GM21367 (cell line): ENCODE measurements at regions not wholly inside any gene's neighbourhood (a gene's known extent, or its start where the extent isn't known, plus 50 kb on each side); places are given as distances from the start of the nearest gene placed in this dataset.
"Not testable (repeated sequence)": the region's sequence is repeated elsewhere in the genome, so short reads cannot be mapped to it uniquely, and the experiment has no call there.

ENCODE experiments used
- ATAC-seq: cut with Tn5 transposase; IDR thresholded peaks from one replicate; pipeline ENCODE4 v1.9.1; 2021; ENCODE audit not compliant: unreplicated experiment

DNA sequence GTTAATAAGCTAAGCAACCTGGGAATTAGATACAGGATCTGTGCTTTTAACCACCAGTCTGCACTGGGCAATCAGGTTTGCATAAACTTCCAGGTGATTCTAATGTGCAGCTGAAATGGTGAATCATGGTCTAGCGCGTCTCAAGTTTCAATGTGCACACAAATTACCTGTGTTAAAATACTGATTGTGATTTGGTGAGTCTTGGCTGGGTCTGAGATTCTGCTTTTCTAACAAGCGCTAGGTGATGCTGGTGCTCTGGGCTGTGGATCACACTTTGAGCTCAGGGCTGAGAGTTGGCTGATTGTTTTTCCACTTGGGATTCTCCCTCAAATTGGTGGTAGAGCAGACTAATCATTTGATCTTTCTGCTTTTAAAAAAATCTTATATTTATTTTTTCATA, 124.8 kb downstream of the C12orf75 start:
- ATAC-seq: no peak

DNA sequence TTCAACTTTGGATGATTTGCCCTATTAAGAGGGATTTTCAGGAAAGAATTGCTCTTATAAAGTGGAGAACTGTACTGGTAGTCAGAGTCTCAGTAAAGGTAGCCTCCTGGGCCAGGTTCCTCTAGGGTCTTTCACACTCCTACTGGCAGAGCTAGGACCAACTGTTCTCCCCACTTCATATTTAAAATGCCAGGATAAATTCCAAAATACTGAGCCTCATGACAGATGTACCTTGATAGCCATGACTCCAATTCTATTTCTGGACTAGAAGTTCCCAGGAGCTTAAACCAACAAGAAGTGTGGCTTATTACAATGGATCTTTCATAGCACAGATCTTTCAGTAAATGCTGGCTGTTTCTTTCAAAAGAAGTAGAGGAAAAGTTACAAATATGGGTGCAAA, 126.5 kb downstream of the C12orf75 start:
- ATAC-seq: no peak

- ATAC-seq: no peak
Observed at GRCh38 chr12:105459760-105460330, 129.4 kb downstream of the C12orf75 start.

GRCh38 chr12:105461271-105461943, 130.9 kb downstream of the C12orf75 start:
- no peak for ATAC-seq

DNA sequence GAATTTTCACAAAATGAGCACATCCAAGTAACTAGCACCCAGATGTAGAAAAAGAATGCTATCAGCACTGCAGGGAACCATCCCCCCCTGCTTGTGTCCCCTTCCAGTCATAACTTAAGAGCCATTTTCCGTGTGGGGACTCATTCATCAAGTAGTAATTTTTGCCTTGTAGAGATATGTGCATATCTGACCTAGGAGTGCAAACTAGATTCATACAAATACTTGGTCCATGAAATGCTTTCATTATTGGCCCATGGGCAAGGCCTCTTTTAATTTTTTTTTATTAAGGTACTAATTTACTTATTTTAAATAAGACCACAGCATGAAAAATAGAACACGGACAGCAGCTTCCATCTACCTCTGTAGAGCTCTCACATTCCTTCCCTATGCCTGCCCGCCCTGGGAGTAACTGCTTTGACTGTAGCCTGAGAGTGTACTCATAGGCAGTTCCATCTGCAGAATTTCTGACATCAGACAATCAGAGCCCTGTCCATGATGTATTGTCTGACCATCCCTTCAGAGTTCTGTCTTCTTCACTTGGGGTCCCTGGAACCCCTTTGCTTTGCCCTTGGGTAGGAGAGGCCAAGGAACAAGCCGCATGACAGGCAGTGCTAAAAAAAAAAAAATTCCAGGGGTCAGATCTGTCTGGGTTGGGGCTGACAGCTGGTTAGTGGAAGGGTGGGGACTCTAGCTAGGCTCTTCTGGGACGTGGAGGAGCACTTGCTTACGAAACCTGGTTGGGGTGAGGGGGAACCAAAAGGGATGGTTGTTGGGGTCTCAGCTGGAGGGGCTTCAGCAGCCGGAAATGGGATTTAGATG, 131.7 kb downstream of the C12orf75 start:
- ATAC-seq: no peak

DNA sequence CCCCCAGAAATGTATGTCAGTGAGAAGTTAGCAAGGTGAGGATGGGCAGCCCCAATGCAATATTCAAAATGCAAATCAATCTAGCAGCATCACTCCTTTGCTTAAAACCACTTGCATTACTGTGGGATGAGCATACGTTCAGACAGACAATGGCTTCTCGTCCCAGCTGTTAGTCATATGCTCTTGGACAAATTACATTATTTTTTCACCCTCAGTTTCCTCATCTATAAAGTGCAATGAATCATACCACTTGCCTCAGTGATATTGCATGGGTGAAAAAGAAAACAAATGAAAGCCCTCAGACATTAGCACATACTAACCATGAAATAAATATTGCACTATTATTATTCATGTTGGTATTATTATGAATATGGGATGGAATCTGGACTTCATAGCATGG, 132.3 kb downstream of the C12orf75 start:
- no peak for ATAC-seq

DNA sequence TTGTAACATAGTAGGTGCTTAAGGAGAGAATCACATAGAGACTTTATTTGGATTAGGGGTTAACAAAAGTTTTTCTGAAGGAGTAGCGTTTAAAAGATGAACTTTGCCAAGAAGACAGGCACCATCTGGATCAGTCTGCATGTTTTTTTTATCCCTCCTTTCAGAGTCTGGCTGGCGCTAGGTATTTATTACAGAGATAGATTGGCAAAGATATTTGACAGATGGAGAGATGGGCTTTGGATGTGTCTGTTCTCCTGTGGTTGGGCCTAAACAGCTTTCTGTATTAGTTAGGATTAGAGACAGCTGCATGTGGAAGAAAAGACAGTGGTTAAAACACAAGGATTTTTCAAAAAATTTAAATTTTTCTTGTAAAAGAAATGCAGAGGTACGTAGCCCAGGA, 133.9 kb downstream of the C12orf75 start:
- no peak for ATAC-seq

- ATAC-seq: no peak
Observed at GRCh38 chr12:105466231-105466900, 135.9 kb downstream of the C12orf75 start.

DNA sequence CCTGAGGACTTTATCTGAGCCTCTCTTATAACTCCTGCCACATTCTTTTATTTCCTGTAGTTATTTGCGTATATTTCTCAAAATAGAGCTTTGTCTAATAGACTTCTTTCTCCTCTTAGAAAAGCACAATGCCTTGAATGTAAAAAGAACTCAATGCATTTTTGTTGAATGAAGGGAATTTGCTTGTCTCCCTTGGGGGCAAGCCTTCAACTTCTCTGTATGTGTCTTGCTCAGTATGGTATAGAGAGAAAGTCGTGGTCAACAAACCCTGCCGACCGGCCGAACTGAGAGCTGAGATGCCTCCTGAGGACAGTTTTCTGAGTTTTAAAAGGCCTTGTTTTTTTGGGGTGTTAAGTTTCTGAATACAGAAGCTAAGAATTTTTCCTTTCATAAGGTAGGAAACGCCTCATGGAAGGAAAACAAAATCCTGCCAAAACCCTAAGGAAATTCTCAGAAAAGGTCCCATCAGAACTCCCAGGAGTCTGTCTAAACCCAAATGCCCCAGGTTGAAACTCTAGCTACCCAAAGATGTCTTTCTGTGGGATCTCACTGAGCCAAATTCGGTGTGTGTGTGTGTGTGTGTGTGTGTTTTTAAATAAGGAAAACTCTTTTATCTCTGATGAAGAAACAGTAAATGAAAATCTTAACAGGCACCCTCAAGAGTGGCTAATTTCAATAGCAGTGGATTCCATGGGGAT, 136.6 kb downstream of the C12orf75 start:
- no peak for ATAC-seq

DNA sequence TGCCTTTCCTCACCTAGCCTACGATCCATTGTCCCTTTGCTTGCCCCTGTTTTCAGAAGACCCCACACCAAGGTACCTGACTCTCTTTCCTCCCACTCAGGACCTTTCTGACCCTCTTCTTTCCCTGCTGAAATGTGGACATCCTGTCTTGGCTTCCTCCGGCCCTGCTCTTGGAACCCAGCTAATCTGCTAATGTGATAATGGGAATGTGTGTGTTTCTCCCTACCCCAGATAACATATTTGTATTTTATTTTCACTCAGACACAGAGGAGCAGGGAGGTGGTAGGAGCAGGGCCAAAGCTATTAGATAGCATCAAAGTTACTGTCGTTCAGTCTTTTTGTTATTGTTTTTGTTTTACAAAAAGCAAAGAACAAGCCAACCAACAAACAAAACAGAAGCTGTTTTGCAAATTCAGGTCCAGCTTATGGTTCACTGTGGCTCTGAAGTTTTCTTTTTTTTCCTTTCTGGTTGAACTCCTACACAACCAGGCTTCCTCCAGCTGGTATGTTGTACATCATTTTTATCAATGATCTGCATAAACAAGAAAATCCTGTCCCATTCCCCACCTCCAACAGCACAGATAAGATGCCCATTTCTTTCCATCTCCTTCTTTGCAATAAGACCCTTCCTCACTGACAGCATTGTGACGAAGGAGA, 137.3 kb downstream of the C12orf75 start:
- ATAC-seq: no peak

- no peak for ATAC-seq
Observed at GRCh38 chr12:105468464-105468863, 138.0 kb downstream of the C12orf75 start.

DNA sequence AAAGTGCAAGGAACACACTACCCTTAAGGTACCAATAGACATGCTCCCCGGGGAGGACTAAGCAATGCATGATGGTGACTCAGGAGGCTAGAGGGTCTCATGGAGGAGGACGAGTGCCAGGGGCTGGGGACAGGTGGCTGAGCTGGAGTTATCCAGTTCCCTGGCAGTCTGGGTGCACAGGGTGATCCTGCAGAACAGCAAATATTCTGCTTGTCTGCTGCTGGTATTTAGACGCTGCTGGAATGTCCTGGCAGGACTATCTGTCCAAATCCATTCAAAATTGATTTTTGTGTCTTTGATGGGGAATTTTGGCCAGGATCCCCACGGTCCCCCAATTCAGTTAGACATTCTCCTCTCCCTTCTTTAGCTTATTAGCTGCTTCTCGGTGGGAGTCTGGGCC, 138.7 kb downstream of the C12orf75 start:
- no peak for ATAC-seq

DNA sequence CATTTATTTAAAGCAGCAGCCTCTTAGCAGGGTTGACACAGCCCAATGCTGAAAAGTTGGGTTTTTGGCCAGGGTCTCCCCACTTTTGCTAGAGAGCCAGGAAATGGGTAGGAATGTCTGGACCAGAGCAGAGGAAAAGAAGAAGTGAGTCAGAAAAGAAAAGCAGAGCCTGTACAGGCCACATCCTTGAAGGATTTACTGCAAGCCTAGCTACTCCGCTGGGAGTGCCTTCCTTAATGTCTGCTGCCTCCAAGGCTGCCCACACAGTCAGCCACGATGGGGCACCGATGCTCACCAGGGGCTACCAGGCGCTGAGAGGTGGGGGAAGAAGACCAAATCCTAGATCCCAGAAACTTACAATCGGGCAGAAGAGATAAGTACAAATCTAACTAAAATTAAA, 139.2 kb downstream of the C12orf75 start:
- no peak for ATAC-seq

DNA sequence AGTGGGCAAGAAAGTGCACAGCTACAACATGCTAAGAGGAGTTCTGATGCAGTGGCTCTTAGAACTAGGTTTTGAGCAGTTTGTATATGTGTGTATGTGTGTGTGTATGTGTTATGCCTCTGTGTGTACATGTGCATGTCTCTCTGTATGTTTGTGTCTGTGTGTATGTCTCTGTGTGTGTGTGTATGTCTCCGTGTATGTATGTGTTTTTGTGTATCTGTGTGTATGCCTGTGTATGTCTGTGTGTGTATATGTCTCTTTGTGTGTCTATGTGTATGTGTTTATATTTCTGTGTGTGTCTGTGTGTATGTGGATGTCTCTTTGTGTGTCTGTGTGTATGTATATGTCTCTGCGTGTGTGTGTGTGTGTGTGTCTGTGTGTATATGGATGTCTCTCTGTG, 139.6 kb downstream of the C12orf75 start:
- no peak for ATAC-seq

DNA sequence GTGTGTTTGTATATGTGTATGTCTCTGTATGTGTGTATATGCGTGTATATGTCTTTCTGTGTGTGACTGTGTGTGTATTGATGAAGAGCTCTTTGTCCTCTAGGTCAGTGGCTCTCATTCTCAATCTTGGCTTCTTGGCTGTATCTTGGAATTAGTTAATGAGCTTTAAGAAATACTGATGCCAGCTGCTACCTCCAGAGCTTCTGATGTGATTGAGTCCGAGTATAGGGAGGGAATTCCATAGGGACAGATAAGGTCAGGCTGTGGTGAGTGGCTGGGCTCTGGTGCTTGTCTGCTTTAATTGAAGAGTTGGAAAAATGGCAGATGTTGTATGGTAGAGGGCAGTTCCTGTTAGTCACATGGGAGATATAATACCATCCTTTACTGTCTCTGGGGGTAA, 140.1 kb downstream of the C12orf75 start:
- no peak for ATAC-seq

DNA sequence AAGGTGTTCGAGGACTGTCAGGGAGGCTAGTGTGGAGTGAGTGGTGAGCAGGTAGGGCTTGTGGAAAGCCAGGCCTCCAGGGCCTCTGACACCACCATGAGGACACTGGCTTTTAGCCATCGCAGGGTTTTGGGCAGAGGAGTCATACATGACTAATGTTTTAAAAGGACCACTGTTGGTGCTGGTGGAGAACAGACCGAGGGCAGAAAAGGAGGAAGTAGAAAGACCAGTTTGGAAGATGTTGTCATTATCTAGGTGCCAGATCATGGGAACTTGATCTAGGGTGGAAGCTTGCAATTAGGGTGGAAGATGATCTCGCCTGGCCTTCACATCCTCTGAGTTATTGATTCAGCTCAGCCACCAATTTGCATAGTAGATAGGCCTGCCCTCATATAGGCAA, 144.2 kb downstream of the C12orf75 start:
- no peak for ATAC-seq

- ATAC-seq: no peak
Observed at GRCh38 chr12:105476616-105477015, 146.1 kb downstream of the C12orf75 start.

DNA sequence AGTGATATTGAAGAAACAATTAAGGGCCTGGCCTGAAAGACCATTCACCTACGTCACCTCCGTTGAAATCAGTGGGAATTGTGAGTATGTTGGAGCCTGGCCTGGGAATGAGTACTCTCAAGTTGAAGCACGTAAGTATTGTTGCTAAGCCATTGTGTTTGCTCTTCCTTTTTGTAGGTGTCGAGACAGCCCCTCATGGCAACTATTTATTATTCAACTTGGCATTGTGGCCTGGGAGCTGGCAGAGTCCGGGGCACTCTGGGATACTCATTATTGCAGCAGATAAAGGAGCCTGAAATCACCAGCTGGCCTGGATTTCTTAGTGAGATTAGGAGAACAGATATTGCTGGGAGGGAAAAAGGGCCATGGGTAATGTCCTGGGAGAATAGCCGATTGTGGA, 147.4 kb downstream of the C12orf75 start:
- ATAC-seq: no peak

DNA sequence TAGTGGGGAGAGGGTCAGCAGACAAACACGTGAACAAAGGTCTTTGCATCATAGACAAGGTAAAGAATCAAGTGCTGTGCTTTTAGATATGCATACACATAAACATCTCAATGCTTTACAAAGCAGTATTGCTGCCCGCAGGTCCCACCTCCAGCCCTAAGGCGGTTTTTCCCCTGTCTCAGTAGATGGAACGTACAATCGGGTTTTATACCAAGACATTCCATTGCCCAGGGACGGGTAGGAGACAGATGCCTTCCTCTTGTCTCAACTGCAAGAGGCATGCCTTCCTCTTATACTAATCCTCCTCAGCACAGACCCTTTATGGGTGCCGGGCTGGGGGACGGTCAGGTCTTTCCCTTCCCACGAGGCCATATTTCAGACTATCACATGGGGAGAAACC, 148.3 kb downstream of the C12orf75 start:
- ATAC-seq: not testable (repeated sequence)

- ATAC-seq: no peak
Observed at GRCh38 chr12:105479710-105480109, 149.2 kb downstream of the C12orf75 start.

GRCh38 chr12:105480162-105480561, 149.7 kb downstream of the C12orf75 start:
- no peak for ATAC-seq
